ENCODE measurements at regions not wholly inside any gene's neighbourhood (a gene's known extent, or its start where the extent isn't known, plus 50 kb on each side); places are given as distances from the start of the nearest gene placed in this dataset.
A peak's percentile ranks its signal among the peaks of the same experiment; 100 is the strongest.

DNA sequence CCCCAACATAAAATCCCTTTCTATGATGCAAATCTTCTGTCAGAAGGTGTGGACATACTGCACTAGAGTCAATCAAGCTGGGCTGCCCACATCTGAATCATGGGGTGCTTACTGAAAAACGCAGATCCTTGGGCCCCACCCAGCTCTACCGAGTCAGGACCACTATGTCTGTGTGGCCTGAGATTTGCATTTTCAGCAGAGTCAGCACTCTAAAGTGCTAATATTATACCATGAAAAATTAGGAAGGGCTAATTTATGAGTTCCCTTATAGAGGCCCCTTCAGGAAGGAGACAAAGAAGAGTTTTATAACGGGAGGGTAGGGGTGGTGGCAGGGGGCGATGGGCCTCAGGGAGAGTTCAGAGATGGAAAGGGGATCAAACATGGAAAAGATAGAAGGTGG, 163.3 kb upstream of the NABP1 start:
- DNase-seq (ENCODE audit: low read depth in 2 of 2) = no peak

DNA sequence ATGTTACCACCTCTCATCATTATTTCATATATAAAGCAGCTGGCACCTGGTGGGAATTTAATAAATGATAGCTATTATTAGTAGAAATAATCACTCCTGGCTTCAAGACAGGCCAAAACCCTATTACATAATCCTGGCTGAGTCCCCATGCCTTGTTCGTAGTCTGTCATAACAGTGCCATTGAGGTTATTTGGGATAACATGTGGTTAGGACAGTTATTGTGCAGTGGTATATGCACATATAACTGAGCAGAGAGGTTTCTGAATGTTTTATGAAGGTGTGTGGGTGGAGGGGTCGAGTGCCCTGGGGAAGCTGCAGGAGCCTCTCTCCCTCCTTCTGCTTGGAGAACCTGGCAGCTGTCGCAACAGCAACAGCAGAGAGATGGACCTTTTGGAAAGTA, 162.4 kb upstream of the NABP1 start:
- DNase-seq (ENCODE audit: low read depth in 2 of 2) = no peak

DNA sequence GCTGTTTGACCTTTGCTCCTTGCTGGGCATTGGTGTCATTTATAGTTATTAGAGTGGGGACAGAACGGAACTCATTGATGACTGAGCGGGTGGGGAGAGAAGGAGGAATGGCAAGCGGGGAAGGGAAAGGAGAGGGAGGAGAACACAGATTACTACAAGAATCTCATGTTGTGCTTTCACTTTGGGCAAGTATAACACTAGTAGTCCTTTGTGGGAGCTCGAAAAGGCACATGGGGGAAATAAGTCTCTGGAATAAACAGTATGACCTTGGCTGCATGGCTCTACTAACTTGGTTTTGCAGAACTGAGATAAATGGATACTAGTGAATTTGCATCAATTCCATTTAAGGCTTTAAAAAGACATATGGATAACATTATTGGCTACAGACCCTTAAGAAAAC, 161.7 kb upstream of the NABP1 start:
- DNase-seq (ENCODE audit: low read depth in 2 of 2) = no peak

DNA sequence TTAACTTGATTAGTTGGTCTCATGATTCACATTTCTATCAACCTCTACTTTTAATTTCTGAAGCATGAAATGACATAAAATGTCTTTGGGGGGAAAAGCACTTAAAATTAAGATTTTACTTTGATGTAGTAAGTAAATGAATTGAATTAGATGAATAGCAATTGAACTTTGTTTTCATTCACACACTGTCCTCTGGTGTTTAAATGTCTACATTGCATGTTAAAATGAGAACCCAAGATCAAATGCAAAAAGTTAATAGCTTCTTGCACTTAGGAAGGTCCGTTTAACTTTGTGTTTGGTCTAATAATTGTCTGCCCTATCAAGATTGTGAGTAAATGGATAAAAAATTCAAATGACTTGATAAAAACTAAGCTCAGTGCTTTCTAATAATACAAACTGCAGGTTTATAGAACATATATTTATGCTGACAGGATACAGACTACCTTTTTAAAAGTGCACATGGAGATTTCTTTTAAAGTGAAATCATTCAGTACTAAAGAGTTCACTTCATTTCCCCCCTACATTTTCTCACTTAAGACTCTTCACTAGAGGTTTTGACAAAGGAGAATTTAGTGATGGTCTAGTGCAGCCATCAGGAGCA, 156.2 kb upstream of the NABP1 start:
- DNase-seq (ENCODE audit: low read depth in 2 of 2) = no peak

DNA sequence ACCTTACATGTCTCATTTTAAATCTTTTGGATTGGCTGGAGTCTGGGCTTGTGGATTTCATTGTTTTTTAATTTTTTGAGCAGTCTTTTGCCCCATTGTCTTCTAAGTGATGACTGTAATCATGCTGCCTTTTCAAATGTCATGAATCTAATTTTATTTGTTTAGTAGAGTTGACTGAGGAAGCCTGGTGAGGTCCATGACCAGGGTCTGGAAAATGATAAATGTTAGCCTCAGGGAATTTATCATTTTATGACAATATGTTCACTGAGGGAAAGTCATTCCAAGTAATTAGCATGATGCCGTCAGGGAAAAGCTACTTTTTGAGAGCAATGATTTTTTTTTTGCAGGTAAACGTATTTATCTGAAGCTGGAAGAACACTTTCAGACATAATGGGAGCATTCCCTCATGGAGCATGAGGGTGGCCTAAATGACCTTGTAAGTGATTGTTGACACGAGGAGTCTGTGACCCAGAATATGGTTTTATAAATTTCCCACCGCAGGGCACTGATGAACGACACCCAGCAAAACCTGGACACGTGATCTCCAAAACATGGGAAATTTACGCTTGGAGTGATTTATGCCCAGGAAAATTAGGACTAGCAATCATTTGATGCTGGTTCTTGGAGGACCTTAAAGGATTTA, 155.3 kb upstream of the NABP1 start:
- no peak for DNase-seq (ENCODE audit: low read depth in 2 of 2)

DNA sequence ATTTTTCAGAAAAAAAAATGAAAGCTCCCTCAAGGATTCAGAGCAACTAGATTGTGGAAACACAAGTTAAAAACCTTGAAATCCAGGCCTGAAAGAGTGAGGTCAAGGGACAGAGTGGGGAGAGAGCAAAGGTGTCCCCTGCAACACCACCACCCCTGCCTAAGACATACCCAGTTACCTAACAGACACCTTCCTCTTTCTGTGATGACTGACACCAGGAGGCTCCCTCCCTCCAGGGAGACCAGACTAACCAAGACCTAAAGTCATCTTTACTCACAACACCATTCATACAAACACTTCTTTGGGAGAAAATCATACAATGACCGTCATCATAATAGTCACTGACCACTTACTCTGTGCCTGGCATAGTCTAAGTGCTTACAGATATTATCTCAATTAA, 151.8 kb upstream of the NABP1 start:
- no peak for DNase-seq (ENCODE audit: low read depth in 2 of 2)

DNA sequence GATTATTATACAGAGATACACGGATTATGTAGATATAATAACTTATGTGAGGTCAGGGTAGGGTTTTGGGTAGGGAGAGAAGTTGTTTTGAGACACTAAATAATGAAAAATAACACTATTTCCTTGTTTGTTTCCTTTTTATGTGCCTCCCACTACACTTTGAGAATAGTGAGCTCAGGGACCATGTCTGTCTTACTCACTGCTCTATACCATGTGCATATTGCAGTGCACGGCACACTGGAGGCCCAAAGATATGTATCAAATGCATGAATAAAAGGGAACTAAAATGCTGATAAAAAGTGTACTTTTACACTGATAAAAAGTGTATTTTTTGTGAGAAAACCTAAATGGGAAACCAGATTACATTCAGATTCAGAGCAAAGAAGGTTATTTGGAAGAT, 151.4 kb upstream of the NABP1 start:
- DNase-seq (ENCODE audit: low read depth in 2 of 2) = no peak

DNA sequence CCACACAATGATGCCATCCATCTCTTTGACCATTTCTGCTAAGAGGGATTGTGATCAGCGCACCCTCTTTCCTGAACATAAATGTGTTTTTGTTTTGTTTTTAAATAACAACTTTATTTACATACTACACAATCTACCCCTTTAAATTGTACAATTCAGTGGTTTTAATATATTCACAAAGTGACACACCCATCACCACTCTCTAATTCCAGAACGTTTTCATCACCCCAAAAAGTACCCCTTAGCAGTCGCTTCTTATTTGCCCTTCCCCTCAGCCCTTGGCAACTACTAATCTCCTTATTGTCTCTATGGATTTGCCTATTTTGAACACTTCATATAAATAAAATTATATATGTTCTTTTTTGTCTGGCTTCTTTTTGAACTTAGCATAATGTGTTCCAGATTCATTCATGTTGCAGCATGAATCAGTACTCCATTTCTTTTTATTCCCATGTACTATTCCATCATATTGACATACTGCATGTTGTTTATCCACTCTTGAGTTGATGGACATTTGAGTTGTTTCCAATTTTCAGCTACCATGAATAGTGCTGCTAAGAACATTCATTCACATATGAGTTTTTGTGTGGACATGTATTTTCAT, 150.9 kb upstream of the NABP1 start:
- DNase-seq (ENCODE audit: low read depth in 2 of 2) = no peak

DNA sequence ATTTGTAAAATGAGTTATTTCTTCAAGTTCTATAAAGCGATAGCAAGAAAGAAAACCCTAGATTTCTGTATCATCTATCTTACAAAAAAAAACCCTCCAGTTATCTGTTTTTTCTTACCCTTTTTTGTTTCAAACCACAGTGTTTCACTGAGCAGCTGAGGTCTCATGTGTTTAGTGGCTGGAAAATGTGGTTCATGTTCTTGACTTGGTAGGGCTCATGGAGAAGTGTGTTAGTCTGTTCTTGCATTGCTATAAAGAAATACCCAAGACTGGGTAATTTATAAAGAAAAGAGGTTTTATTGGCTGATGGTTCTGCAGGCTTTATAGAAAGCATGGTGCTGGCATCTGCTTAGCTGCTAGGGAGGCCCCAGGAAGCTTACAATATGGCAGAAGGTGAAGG, 147.3 kb upstream of the NABP1 start:
- no peak for DNase-seq (ENCODE audit: low read depth in 2 of 2)

DNA sequence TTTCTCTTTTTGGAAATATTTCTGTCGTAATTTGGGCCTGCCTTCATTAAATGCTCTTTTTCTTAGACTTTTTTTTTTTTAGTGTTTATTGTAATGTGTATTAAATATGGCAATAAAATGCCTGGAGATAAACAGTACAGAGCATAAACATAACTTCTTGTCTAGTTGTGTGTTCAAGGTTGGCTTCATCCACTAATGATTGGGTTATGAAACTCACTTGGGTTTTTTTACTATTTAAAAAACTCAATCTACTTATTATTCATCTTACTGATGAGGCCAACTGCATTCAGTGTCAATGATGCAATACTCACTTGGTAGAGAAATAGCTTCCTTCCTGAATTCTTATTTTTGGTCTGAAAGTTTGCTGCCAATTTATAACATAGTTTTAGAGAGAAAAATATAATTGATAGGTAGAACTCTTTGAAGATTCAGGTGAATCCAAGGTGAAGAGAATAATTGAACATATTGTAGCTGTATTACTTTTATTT, 144.2 kb upstream of the NABP1 start:
- DNase-seq (ENCODE audit: low read depth in 2 of 2) = no peak

DNA sequence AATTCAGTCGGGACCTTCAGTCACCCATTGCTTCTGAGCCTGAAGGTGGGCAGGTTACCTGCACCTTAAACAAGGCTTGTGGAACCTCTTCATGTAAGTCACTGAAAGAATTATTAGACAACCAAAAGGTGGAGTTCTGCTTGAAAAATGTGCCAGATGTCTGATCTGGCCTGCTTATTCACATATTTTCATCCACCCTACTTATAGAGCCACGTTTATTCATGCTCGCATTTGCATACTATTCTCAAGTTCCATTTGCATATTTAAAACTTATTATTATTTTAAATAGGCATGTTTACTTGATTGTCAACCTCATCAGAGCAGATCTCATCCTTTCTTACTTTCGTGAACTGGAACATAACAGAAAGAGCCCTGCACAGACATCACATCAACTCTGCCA, 140.0 kb upstream of the NABP1 start:
- DNase-seq (ENCODE audit: low read depth in 2 of 2) = no peak

DNA sequence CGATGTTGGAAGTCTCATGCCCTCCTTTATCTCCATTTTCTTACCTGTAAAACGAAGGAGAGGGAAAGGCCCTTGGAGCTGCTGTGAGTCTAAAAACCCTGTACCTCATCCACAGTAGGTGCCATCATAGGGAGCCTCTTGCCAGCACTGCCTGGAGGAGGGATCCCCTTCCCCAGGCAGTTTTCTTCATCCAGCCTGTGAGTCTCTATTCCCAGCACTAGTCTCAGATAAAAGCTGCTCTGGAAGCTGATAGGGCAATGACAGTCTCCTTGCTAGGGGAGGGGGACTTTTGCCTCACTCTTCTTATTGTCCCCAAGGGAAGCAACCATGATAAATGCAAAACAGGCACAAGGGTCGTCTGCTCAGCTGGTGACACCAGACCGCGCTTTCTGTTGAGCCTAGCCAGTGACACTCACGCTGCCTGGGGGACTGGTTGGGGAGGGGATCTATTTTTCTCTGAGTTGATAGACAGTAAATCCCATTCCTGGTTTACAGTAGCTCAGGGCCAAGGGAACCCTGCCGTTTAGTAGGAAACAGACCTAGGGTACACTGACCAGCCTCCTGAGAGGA, 139.5 kb upstream of the NABP1 start:
- no peak for DNase-seq (ENCODE audit: low read depth in 2 of 2)

DNA sequence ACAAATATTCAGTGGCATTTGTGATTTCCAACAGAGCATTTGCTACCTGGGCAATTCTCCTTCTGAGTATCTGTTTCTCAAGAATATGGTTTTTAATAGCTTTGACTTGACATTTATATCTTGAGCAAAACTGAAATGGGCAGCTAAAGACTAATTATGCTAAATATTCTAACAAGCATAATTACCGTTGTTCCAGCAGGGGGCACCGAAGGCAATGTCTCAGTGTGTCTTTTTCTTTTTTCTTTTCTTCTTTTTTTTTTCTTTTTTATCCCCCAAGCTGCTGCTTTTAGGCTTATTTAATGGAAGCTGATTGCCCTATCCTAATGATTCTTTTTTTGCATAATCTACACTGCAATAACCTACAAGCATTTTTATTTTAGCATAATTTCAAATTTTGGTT, 138.9 kb upstream of the NABP1 start:
- no peak for DNase-seq (ENCODE audit: low read depth in 2 of 2)

DNA sequence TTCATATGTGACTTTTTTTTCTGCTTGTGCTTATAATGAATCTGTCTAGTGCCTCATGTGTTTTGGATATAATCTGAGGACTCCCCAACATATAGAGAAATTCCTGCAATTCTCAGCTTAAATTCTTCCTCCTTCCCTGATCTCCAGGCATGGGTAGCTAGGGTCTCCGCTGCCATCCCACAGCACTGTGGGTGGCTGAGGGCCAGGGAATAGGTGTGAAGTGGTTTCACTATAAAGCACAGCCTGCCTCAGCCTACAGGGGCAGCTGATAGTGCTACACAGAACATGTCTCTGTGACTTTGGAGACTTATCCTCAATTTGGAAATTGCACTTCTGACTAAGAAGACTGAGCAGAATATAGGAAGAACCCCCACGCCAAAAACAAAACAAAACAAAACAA, 137.3 kb upstream of the NABP1 start:
- no peak for DNase-seq (ENCODE audit: low read depth in 2 of 2)

DNA sequence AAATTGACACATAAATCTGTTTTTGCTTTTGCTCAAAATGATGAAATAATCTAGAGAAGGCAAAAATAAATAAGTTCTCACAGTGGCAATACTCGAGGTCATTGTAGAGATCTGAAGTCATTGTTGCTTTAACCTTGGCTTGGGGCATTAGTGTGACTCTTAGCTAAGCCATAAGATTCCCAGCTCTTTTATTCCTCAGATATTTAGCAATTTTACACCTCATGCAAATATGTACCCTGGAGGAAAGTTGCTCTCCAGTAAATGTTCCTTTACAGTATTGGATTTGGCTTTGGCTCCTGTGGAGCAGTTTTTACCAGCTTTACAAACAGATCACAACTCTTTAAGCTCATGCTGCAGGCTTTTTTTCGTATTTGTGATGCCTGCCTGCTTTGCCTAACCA, 134.2 kb upstream of the NABP1 start:
- no peak for DNase-seq (ENCODE audit: low read depth in 2 of 2)

DNA sequence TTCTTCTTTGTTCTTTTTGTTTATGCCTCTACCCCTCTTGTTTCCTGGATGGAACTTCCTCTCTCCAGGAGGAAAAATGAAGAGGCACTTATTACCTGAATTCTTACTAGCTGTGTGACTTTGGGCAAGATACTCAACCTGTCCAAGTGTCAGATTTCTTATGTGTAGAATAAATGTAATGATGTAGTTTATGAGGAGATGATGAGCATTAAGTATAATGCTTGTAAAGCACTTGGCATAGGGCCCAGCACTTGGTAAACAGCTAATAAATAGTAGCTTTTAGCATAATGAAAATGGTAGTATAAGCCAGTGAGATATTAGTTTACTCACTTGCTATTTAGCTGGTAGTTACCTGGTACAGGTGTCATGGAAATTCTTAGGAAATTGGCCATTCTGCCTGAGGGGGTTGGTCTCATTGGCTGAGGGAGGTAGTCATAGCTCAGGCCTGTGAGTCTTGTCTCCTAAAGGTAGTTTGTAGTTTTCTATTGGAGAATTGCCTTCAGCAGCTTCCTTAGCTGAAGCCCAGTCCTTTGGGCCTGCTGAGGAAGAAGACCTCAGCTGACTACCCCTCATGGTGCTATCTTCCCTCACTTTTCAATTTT, 133.4 kb upstream of the NABP1 start:
- DNase-seq (ENCODE audit: low read depth in 2 of 2) = no peak

DNA sequence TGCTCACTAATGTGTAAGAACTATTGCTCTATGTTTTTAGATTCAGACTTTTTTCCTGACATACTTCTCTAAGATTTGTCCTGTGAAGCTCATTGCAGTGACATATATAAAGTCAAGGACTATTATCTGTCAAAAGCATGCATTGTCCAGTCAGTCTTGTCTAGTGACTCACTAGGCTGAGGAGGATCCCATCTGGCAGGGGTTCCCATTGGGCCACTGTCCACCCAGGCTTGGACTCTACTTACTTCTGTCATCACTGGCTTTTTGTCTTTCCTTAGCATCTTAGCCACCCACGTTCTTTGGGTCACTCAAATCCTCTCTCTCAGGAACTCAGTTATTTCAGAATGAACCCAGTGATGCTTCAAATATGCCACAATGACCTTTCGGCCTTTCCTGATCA, 132.6 kb upstream of the NABP1 start:
- DNase-seq (ENCODE audit: low read depth in 2 of 2) = no peak

DNA sequence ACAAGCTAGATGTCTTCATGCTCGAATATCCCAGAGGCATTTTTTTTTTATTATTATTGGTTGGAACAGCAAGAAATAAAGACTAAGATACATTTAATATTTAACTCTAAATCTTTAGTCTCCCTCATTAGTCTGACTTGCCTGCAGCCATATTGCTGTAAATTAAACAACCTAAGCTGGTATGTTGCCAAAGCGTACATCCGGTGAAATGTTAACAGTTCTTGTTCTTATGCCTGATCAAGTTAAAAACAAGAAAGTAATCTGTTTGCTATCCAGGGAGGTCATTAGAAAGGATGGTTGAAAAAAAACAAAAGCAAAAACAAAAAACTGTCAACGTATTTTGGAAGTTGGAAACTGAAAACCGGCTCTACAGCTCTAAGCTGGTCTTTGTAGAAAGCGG, 125.9 kb upstream of the NABP1 start:
- no peak for DNase-seq (ENCODE audit: low read depth in 2 of 2)

DNA sequence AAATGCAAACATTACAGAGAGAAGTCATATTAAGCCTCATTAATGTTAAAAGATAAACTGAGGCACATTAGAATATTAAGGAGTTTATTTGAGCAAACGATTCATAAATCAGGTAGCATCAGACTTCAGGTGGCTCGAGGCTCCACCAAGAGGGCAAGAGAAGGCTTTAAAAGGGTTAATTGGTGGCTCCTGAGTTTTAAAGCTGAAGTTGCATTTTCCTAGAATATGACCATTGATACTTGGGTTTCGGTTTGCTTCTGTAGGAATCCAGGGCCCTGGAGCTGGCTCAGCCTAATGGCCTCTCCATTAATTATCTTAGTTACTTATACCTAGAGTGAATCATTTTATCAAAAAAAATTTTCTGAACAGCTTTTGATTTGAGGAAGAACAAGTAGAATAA, 123.7 kb upstream of the NABP1 start:
- DNase-seq (ENCODE audit: low read depth in 2 of 2) = no peak

DNA sequence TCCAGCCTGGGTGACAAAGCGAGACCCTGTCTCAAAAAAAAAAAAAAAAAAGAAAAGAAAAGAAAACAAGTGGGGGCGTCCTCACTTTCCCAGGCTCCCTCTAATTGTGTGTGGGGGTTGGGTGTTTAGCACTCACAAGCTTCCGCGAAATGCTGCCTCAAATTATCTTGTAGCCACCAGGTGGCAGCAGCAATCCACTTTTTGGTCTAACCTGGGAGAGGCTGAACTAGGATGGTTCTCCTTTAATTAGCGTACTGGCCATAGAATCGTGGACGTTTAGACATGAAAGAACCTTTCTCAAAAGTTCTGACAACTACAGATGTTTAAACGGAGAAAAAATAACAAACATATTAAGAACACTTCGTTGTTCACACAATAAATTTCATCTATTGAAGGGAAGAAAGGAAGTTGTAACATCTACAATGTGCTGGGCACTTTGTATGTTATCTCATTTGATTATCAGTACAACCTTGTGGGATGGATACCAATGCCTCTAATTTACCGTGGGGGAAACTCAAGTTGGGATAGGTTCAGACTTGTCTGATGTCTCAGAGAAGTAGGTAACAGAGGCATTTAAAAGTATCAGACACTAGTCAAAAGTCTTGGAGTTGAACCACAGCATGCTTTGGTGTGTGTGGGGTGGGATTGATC, 122.7 kb upstream of the NABP1 start:
- DNase-seq (ENCODE audit: low read depth in 2 of 2) = peak; percentile 63

DNA sequence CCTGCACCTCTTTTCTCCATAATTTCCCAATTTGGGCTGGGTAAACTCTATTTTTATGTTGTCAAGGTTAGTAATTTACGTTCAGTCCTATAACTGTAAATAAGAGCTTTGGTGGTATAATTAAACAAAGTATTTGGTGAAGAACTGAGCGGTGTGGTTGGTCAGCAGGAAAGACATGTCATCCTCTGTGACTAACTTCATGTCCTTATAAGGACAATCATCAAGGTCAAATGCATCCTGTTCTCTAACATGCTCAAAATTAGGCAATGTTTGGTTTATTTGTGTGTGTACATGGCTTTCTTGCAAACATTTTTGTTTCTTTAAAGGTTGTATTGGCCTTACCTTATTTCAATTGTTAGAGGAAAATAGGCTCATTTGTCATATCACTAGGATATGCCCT, 121.5 kb upstream of the NABP1 start:
- DNase-seq (ENCODE audit: low read depth in 2 of 2) = no peak

DNA sequence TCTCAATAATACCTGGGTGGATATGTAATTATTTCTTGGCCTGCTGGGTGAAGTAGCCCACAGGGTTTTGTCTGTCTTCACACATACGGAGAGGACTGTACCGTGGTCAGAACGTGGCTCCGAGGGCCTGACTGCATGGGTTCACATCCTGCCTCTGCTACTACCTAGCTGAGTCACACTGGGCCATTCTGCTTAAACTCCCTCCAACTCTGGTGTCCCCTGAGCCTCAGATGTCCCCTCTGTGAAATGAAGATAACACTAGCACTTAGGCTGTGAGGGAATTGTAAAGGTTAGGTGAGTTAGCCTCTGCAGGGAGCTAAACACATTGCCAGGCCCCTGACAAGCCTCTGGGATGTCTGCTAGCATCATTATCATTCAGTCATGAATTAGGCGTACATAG, 120.1 kb upstream of the NABP1 start:
- DNase-seq (ENCODE audit: low read depth in 2 of 2) = no peak
